ENCODE measurements at regions not wholly inside any gene's neighbourhood (a gene's known extent, or its start where the extent isn't known, plus 50 kb on each side); places are given as distances from the start of the nearest gene placed in this dataset.
"Not testable (repeated sequence)": the region's sequence is repeated elsewhere in the genome, so short reads cannot be mapped to it uniquely, and the experiment has no call there.

- not testable (repeated sequence) for TF ChIP-seq POLR2A, CTCF, EP300 (IDR thresholded peaks at IDR 0.05)
These were observed 156.9 kb upstream of the NBPF9 start for GRCh38 chr1:149260284-149260683.
